NCI-H2029 treated with DMSO at 0.1 percent for 48 hours (cell line): ENCODE measurements at regions not wholly inside any gene's neighbourhood (a gene's known extent, or its start where the extent isn't known, plus 50 kb on each side); places are given as distances from the start of the nearest gene placed in this dataset.
"Not testable (repeated sequence)": the region's sequence is repeated elsewhere in the genome, so short reads cannot be mapped to it uniquely, and the experiment has no call there.

Experiments
- DNase-seq: peaks from one replicate; lab custom pipeline; 2025; lab: John Stamatoyannopoulos, UW

DNA sequence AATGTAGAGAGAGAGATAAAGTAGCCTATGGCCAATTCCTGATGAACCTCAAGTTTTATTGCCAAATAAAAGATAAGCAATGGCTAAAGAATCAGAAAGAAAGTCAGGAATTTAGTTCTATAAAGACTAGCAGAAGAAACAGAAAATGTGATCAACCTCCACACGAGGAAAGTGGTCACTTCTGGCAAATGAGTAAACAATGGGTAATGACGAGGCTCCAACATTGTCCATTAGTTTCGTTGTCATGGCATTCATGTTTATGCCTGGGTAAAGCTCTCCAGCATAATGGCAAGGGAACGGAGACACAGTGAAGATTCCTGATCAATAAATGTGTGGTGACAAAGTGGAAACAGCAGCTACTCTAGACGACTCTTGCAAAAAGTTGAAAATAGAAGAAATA, 341.8 kb upstream of the CTNND2 start:
- no peak for DNase-seq

DNA sequence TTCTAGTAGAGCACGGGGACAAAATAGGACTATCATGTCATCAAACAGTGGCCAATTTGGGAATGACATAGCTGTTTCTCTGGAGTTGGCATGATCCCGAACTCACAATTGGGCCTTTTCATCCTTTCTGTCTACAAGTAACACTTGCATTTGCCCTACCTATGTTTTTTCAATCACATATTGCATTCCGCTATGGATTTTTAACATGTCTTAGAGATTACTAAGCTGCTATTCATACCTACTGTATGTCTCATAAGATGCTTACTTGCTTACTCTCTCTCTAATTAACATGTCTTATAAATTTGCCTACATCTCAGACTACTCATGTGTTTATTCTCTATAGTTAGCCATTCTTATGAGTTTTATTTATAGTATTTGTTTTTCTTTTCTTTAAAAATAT, 341.2 kb upstream of the CTNND2 start:
- DNase-seq = no peak

DNA sequence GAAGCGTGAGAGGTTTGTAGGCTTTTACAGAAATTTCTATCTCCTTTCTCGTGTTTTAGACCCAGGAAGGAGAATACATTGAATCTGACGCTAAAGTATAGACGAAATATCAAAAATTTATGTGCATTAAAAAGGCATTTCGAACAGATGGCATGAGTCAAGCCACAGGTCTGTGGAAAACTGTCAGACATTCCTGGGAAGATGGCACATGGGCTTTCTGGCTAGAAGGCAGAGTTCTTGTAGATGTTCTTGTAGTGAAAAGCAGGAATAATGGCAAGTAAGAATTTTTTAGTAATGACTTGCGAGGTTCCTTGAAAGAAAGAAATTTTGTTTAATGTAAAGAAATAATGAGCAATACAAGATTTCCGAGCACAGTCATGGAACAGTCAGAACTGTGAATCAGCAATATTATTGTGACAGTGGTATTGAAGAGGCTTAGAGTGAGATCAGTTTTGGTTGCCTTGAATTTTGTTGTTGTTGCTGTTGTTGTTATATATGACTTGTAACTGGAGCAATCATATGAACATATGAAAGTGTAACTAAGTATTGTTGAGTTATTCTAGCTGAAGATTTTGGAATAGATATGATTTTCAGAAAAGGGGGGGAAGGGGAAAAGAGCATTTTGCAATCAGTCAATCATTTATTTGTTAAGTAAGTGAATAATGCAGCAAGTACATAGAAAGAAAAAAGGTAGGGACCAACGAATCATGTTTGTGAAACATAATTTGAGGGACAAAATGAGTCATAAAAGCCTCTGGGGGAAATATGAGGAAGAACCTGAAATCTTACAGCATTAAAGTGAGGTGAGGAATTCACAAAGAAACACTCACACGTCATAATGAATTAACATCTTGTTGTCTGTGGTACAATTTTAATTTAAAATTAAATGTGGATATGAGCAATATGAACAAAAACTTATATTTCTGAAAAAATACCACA, 339.0 kb upstream of the CTNND2 start:
- no peak for DNase-seq

DNA sequence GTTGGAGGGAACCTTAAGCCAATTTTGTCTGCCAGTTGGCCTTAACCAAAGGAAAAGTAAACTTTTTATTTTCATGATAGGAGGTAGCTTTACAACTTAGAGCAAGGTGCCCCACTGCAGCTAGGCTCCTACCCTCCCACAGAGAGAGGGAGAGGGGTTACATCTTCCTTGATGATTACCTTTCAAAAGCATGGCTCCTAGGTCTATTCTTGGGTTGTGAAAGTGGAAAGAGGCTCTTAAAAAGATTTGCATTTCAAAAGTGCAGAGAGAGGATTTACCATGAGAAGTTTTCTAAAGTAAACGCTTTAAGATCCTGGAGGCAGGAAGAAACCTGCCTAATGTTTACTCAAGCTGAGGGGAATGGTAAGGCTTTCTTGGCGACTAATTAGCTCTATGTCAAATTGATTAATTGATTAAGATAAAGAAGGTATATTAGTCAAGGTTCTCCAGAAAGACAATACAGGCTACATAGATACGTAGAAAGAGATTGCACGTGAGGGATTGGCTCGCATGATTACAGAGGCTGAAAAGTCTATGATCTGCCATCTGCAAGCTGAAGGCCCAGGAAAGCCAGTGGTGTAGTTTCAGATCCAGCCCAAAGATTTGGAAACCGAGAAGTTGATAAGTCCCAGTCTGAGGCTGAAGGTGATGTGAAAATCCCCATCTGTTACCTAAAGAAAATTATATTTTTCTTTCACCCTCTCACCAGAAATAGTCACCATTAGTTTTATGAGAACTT, 333.8 kb upstream of the CTNND2 start:
- no peak for DNase-seq

DNA sequence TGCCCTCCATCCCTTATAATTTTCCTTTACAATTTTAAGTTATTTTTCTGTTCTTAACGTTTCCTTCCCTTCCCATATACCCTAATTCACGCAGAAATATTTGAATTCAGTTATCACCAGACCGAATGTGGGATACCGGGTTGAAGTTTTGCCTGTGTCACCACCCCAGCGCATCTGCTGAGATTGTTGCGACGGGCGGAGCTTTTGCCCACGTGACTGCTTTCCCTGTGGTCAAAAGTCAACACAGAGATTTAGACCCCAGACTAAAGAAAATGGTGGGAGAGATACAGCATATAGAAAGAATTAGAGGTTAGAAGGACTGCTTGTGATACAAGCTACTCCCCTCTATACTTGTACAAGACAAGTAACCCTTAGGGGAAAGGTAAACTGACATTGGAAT, 326.4 kb upstream of the CTNND2 start:
- DNase-seq = no peak

DNA sequence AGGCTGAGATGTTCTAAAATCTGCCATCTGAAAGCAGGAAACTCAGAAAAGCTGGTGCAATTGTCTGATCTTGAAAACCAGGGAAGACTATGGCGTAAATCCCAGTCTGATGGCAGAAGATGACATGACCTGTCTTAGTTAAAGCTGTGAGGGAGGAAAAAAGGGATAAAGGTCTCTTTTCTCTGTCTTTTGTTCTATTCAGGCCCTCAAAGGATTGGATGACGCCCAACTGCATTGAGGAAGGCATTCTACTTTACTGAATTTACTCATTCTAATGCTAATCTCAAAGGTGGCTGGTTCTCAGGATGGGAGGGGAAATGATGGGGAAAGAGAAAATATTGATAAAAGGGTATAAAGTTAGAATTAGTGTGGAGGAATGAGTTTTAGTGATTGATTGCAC, 312.8 kb upstream of the CTNND2 start:
- DNase-seq = no peak

DNA sequence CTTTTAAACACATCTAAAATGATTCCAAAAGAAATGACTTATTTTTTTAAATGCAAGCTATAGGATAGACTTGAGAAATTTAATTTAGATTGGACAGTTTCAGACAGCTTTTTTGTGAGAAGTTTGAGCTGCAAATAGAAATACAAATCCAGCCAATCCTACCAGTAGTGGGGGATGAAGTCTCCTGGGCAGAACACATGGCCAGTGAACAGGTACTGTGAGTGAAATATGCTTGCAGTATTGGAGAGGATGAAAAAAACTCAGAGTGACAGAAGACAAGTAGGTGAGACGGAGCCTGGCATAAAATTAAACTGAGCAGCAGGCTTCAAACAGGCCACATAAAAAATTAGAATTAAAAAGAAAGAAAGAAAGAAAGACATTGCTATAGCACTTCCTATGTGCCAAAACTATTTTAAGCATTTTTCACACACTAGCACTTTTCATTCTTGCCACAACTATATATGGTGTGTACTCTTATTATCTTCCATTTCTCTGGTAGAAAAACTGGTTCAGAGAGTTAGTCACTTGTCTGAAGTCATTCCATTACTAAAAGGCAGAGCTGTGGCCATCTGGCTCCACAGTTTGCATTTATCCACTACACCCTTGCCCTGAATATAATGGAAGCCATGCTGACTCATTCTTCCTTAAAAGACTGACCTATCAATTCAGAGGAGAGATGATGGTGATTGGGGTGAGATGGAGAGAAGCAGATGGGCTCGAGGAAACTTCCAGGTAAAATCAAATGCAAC, 310.2 kb upstream of the CTNND2 start:
- DNase-seq = no peak

DNA sequence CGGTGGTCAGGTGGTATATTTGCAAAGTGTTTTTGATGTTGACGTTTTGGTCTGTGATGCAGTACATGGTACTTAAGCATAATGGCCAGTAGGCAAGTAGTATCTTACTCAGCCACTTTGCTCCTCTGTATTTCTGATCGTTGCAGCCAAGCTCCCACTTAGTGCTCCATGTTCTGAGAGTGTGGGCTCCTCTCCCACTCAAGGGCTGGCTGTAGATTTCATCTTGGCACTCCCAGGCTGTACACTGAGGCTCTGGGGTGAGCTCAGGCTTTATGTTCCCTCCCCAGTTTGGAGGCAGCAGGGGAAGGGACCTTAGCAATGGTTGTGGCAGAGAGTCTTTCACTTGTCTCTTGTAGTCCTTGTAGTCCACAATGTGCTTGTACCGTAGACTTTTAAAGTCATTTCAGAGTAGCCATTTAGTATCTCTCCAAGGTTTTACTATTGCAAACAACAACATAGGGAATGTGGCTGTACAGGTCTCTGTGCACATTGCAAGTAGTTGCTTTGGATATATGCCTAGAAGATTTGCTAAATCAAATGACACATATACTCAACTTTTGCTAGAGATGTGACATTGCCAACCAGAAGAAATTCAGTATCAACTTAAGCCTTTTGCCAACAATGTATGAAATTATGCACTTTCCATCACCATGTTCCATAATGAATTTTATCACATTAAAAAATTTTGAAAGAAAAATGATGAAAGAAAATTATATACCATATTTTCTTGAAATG, 304.3 kb upstream of the CTNND2 start:
- no peak for DNase-seq

DNA sequence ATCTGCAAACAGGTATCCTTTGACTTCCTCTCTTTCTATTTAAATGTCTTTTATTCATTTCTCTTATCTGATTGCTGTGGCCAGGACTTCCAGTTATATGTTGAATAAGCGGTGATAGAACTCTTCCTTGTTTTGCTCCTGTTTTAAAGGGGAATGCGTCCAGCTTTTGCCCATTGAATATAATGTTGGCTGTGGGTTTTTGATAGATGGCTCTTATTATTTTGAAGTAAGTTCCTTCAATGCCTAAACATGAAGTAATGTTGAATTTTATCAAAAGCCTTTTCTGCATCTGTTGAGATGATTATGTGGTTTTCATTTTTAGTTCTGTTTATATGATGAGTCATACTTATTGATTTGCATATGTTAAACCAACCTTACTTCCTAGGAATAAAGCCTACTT, 300.5 kb upstream of the CTNND2 start:
- DNase-seq = no peak

DNA sequence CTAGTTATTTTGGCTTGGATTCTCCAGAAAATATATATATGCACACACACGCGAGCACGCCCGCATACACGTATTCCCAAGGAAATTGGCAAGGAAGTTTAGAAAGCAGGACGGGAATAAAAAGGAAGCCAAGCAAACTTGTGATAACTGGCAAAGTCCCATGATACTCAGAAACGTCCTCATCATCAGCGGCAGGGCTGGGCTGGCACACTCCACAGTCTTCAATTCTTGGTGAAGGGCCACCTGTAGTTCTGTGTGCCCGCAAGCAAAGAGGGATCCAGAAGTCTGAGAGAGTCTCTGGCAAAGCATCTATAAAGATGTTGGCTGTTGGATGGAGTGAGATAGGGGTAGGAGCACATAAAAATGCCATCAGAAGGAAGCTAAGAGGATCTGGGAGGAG, 289.3 kb upstream of the CTNND2 start:
- DNase-seq = no peak

DNA sequence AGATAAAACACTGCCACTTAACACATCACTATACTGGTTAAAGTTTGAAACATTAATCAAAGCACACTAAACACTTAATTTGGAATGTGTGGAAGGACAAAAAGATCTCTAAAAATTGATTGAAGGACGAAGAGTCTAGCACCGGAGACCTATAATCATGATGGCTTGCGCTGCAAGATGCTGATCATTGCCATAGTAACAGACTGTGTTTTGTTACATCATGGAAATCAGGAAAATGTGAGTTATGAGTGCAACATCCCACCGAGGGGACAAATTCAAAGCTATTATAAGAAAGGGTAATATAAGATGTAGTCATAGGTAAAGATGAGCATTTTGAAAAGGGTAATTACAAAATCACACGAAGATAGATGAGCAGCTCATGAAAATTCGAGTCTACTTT, 278.8 kb upstream of the CTNND2 start:
- DNase-seq = no peak

DNA sequence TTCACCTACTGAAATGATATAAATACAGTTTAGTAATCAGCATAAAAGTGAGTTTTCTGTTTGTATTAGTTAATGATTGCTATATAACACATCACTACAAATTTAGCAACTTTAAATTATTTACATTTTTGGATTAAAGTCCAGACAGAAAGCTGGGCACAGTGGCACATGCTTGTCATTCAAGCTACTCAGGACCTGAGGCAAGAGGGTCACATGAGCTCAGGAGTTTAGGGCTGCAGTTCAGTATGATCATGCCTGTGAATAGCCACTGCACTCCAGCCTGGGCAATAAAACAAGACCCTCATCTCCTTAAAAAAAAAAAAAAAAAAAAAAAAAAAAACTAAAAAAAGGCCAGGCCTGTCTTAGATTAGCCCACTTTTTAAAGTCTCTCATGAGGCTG, 273.6 kb upstream of the CTNND2 start:
- DNase-seq = no peak

DNA sequence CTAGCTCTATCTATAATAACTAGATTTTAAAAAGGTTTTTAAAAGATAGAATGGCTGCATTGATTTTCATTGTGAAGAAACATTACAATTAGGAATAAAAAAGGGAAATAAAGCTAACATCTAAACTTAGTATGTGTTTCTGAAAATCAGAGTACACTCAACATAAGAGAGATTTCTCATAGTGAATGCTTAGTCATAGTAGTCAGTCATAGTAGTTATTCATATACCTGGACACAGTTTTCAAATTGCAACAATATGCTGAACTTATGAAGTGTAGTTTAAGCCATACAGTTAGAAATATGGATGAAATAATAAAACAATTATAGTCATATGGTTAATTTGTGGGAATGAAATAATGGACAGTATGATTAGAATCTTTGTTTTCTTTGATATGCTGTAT, 273.0 kb upstream of the CTNND2 start:
- no peak for DNase-seq

DNA sequence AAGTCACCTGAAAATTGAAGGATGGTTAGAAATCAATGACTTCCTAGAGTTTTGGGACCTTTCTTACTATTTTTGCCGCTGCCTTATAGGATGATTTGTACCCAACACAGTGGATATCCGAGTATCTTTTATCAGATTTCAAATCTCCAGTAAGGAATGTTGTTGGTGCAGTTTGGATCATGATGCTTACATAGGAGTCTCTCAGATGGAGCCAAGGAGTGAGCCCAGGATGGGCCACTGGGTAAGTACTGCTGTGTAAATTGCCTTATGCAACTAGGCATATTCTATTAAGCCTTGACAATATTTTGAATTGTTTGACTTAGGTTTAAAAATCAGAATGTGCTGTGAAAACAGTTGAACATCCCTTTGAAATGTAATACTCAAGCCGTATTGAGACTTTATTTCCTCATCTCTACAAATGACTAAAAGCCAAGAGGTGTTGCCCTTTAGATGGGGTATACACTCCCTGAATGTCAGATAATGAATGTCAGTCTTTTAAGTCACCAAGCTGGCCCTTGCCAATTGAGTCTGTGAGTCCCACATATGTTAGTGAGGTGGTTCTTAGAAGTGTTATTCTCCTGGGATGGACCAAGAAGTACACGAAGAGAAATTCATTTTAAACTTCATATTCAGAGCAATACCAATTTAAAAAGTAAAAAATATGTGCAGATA, 271.8 kb upstream of the CTNND2 start:
- DNase-seq = no peak

DNA sequence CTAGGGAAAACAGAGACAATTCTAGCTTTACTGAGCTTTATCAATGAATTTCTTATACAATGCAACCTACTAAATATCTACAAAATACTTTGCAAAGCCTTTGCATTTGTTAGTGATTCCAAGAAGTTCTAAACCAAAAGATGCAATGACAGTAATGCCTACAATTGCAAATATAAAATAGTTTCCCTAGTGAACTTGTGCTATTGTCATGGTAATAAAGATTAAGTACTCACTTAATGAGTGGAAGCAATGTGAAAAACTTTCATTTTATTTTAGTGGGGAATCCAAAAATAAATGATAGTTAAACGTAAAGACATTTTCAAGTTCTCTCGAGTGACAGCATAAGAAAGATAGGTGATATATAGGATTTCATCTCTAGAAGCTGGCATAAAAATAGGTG, 270.5 kb upstream of the CTNND2 start:
- no peak for DNase-seq

DNA sequence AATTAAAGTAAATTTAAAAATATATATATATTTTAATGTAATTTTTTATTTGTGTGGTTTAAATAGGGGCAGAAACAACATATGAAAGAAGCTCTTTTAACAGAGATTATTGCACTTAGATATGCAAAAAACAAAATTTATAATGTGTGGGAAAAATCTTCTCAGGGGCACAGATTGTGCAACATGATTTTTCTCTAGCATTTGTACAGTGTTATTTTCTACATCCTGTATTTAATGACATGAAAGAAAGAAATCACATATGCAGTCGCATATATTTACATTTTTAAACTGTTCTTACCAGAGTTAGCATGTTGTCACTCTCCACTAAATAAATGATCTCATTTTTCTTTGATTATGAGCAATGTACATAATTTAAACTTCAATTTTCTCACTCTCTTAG, 265.3 kb upstream of the CTNND2 start:
- no peak for DNase-seq

DNA sequence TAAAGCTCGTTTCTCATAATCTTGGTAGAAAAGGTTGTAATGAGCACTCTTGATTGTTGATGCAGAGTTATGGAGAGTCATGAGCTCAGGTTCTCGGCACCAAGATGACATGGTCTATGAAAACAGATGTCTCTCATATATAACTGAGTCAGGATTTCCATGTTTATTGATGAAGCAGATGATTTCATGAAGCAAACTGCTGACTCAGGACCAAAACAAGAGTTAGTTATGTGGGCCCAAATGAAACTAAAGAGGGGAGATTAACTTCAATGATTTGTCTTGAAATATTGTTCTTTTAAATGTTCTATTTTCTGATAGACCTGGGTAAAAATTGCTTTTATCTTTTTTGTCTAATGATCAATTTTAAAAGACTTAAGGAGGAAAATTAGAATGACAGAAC, 258.6 kb upstream of the CTNND2 start:
- DNase-seq = no peak

DNA sequence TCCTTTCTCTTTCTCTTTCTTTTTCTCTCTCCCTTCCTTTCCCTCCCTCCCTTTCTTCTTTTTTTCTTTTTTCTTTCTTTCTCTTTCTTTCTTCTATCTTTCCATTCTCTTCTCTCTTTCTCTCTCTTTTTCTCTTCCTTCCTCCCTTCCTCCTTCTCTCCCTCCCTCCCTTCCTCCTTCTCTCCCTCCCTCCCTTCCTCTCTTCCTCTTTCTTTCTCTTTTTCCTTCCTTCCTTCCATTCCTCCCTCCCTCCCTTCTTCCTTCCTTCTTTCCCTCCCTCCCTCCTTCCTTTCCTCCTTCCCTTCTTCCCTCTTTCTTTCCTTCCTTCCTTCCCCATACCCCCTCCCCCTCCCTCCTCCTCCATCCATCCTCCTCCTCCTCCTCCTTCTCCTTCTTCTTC, 243.3 kb upstream of the CTNND2 start:
- DNase-seq = no peak

DNA sequence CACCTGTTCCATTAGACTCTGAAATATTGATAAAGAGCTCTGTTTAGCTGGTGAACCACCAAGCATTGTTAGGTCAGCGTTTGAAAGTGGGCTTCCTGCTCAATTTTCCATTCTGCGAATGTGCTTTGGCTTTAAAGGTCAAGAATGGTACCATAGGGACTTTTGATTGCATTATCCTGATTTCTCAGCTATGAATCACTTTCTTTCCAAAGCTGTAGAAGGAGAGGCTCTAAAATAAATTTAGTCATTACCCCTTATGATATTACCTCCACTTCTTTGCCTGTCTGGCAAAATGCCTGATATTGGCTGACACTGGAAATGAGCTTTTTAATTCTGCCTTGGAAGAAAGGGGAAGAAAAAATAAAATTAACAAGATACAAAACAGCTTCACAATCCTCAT, 237.2 kb upstream of the CTNND2 start:
- no peak for DNase-seq

DNA sequence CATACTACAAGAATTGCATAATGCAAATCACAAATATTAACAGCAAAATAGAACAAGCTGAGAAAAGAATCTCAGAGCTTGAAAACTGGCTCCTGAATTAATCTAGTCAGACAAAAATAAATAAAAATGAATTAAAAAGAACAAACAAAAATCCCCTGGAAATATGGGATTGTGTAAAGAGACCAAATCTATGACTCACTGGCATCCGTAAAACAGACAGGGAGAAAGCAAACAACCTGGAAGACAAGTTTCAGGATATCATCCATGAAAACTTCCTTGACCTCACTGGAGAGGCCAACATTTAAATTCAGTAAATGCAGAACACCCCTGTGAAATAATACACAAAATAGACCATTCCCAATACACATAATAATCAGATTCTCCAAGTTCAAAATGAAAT, 229.3 kb upstream of the CTNND2 start:
- no peak for DNase-seq

DNA sequence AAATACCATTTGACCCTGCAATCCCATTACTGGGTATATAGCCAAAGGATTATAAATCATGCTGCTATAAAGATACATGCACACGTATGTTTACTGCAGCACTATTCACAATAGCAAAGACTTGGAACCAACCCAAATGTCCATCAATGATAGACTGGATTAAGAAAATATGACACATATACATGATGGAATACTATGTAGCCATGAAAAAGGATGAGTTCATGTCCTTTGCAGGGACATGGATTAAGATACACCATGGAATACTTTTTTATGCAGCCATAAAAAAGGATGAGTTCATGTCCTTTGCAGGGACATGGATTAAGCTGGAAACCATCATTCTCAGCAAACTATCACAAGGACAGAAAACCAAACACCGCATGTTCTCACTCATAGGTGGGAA, 226.8 kb upstream of the CTNND2 start:
- not testable (repeated sequence) for DNase-seq

DNA sequence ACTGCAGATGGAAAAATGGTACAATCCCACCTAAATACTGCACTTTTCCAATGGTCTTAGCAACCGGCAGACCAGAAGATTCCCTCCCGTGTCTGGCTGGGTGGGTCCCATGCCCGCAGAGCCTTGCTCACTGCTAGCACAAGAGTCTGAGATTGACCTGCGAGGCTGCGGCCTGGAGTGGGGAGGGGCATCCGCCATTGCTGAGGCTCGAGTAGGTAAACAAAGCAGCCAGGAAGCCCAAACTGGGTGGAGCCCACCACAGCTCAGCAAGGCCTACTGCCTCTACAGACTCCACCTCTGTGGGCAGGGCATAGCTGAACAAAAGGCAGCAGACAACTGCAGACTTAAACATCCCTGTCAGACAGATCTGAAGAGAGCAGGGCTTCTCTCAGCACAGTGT, 221.6 kb upstream of the CTNND2 start:
- no peak for DNase-seq
